T-helper 1 cell treated with Interleukin-12 subunit alpha and Interleukin-12 subunit beta and Interleukin-4 antibody, amounts not matched to agents 30 μg/mL and 1 μg/mL, for 36 hours (primary cell): ENCODE measurements at regions not wholly inside any gene's neighbourhood (a gene's known extent, or its start where the extent isn't known, plus 50 kb on each side); places are given as distances from the start of the nearest gene placed in this dataset.
A peak's percentile ranks its signal among the peaks of the same experiment; 100 is the strongest.

ENCODE experiments used
- H3K27ac Mint-ChIP-seq: one replicate; pipeline ENCODE4 v1.8.0; 2021; ENCODE audit warnings: mild to moderate bottlenecking, mixed read lengths
- H3K27me3 Mint-ChIP-seq: one replicate; pipeline ENCODE4 v1.8.0; 2021; ENCODE audit warnings: low read depth, mixed read lengths
- H3K36me3 Mint-ChIP-seq: one replicate; pipeline ENCODE4 v1.8.0; 2021; ENCODE audit warnings: low read depth, mixed read lengths
- H3K4me1 Mint-ChIP-seq: one replicate; pipeline ENCODE4 v1.8.0; 2021; ENCODE audit warnings: low read depth, mixed read lengths
- H3K4me3 Mint-ChIP-seq: one replicate; pipeline ENCODE4 v1.8.0; 2021; ENCODE audit warnings: mild to moderate bottlenecking, moderate library complexity, mixed read lengths
- H3K9me3 Mint-ChIP-seq: one replicate; pipeline ENCODE4 v1.8.0; 2021; ENCODE audit warnings: mixed read lengths

- peaks cover 2% of the 10 kb centered on the region for H3K36me3 Mint-ChIP-seq
- H3K27ac Mint-ChIP-seq = peak overlapping the region; percentile 43
- peaks cover 33% of the 10 kb centered on the region for H3K4me1 Mint-ChIP-seq
- no peaks in the 10 kb centered on the region for H3K9me3 Mint-ChIP-seq
- peaks cover 66% of the 10 kb centered on the region for H3K27me3 Mint-ChIP-seq
- H3K4me3 Mint-ChIP-seq = no peak overlapping the region
These were observed 172.0 kb upstream of the ALKAL2 start for GRCh38 chr2:459931-460330.

- Mint-ChIP-seq H3K27ac (no peak overlapping the region), H3K4me3 (no peak overlapping the region), H3K4me1 (peaks cover 35% of the 10 kb centered on the region), H3K9me3 (no peaks in the 10 kb centered on the region), H3K36me3 (peaks cover 2% of the 10 kb centered on the region), H3K27me3 (peaks cover 54% of the 10 kb centered on the region)
These were observed 170.5 kb upstream of the ALKAL2 start for GRCh38 chr2:458425-458815.

GRCh38 chr2:457792-458424, 170.0 kb upstream of the ALKAL2 start:
- Mint-ChIP-seq H3K27ac (peak overlapping the region; percentile 52), H3K27me3 (peaks cover 49% of the 10 kb centered on the region), H3K4me1 (peaks cover 35% of the 10 kb centered on the region), H3K9me3 (no peaks in the 10 kb centered on the region), H3K36me3 (peaks cover 2% of the 10 kb centered on the region), H3K4me3 (no peak overlapping the region)

GRCh38 chr2:457262-457661, 169.4 kb upstream of the ALKAL2 start:
- no peak overlapping the region for H3K27ac Mint-ChIP-seq
- no peaks in the 10 kb centered on the region for H3K9me3 Mint-ChIP-seq
- peaks cover 45% of the 10 kb centered on the region for H3K27me3 Mint-ChIP-seq
- H3K36me3 Mint-ChIP-seq = peaks cover 2% of the 10 kb centered on the region
- H3K4me1 Mint-ChIP-seq = peaks cover 35% of the 10 kb centered on the region
- H3K4me3 Mint-ChIP-seq = no peak overlapping the region

- peaks cover 2% of the 10 kb centered on the region for H3K36me3 Mint-ChIP-seq
- peaks cover 29% of the 10 kb centered on the region for H3K4me1 Mint-ChIP-seq
- H3K9me3 Mint-ChIP-seq = no peaks in the 10 kb centered on the region
- H3K27ac Mint-ChIP-seq = no peak overlapping the region
- H3K27me3 Mint-ChIP-seq = peaks cover 35% of the 10 kb centered on the region
- H3K4me3 Mint-ChIP-seq = no peak overlapping the region
These were observed 168.0 kb upstream of the ALKAL2 start for GRCh38 chr2:455913-456312.

GRCh38 chr2:455015-455705, 167.3 kb upstream of the ALKAL2 start:
- H3K36me3 Mint-ChIP-seq = no peaks in the 10 kb centered on the region
- peaks cover 27% of the 10 kb centered on the region for H3K27me3 Mint-ChIP-seq
- no peak overlapping the region for H3K4me3 Mint-ChIP-seq
- no peaks in the 10 kb centered on the region for H3K9me3 Mint-ChIP-seq
- H3K4me1 Mint-ChIP-seq = peaks cover 22% of the 10 kb centered on the region
- no peak overlapping the region for H3K27ac Mint-ChIP-seq

GRCh38 chr2:453132-453531, 165.2 kb upstream of the ALKAL2 start:
- H3K27ac Mint-ChIP-seq = no peak overlapping the region
- peaks cover 15% of the 10 kb centered on the region for H3K4me1 Mint-ChIP-seq
- H3K27me3 Mint-ChIP-seq = peaks cover 12% of the 10 kb centered on the region
- H3K4me3 Mint-ChIP-seq = no peak overlapping the region
- no peaks in the 10 kb centered on the region for H3K9me3 Mint-ChIP-seq
- no peaks in the 10 kb centered on the region for H3K36me3 Mint-ChIP-seq

GRCh38 chr2:451495-451894, 163.6 kb upstream of the ALKAL2 start:
- H3K4me1 Mint-ChIP-seq = peaks cover 6% of the 10 kb centered on the region
- no peak overlapping the region for H3K4me3 Mint-ChIP-seq
- H3K27me3 Mint-ChIP-seq = peaks cover 5% of the 10 kb centered on the region
- no peaks in the 10 kb centered on the region for H3K36me3 Mint-ChIP-seq
- no peak overlapping the region for H3K27ac Mint-ChIP-seq
- H3K9me3 Mint-ChIP-seq = no peaks in the 10 kb centered on the region

GRCh38 chr2:449246-450067, 161.6 kb upstream of the ALKAL2 start:
- Mint-ChIP-seq H3K27me3 (peaks cover 5% of the 10 kb centered on the region), H3K36me3 (no peaks in the 10 kb centered on the region), H3K27ac (no peak overlapping the region), H3K4me1 (peaks cover 9% of the 10 kb centered on the region), H3K9me3 (no peaks in the 10 kb centered on the region), H3K4me3 (no peak overlapping the region)

- H3K27me3 Mint-ChIP-seq = peaks cover 5% of the 10 kb centered on the region
- peaks cover 14% of the 10 kb centered on the region for H3K4me1 Mint-ChIP-seq
- H3K9me3 Mint-ChIP-seq = no peaks in the 10 kb centered on the region
- no peaks in the 10 kb centered on the region for H3K36me3 Mint-ChIP-seq
- no peak overlapping the region for H3K4me3 Mint-ChIP-seq
- H3K27ac Mint-ChIP-seq = no peak overlapping the region
These were observed 160.2 kb upstream of the ALKAL2 start for GRCh38 chr2:447902-448665.

GRCh38 chr2:446963-447530, 159.2 kb upstream of the ALKAL2 start:
- Mint-ChIP-seq H3K36me3 (no peaks in the 10 kb centered on the region), H3K9me3 (no peaks in the 10 kb centered on the region), H3K27me3 (peaks cover 5% of the 10 kb centered on the region), H3K27ac (no peak overlapping the region), H3K4me3 (no peak overlapping the region), H3K4me1 (peaks cover 14% of the 10 kb centered on the region)

- no peaks in the 10 kb centered on the region for H3K36me3 Mint-ChIP-seq
- no peak overlapping the region for H3K27ac Mint-ChIP-seq
- H3K27me3 Mint-ChIP-seq = peaks cover 5% of the 10 kb centered on the region
- H3K4me1 Mint-ChIP-seq = peaks cover 14% of the 10 kb centered on the region
- no peaks in the 10 kb centered on the region for H3K9me3 Mint-ChIP-seq
- no peak overlapping the region for H3K4me3 Mint-ChIP-seq
These were observed 158.5 kb upstream of the ALKAL2 start for GRCh38 chr2:446303-446874.

GRCh38 chr2:445896-446295, 158.0 kb upstream of the ALKAL2 start:
- Mint-ChIP-seq H3K27me3 (peaks cover 5% of the 10 kb centered on the region), H3K9me3 (no peaks in the 10 kb centered on the region), H3K27ac (no peak overlapping the region), H3K4me3 (no peak overlapping the region), H3K36me3 (no peaks in the 10 kb centered on the region), H3K4me1 (peaks cover 14% of the 10 kb centered on the region)
